SU-DHL-6 (cell line): ENCODE measurements at regions not wholly inside any gene's neighbourhood (a gene's known extent, or its start where the extent isn't known, plus 50 kb on each side); places are given as distances from the start of the nearest gene placed in this dataset.

ENCODE experiments used
- H2AFZ ChIP-seq: fragments of 200-600 bp; sonication (generic); 2 replicates; pipeline ENCODE4 v1.6.1; 2014; ENCODE audit warnings: low read depth, mild to moderate bottlenecking, moderate library complexity, mixed read lengths, antibody characterized with exemption, low read length; ENCODE audit not compliant: severe bottlenecking
- H3F3A ChIP-seq: fragments of 200-600 bp; shearing (Covaris generic); 2 replicates; pipeline ENCODE4 v1.6.0; 2016; ENCODE audit warnings: antibody characterized with exemption, mild to moderate bottlenecking; ENCODE audit not compliant: insufficient read depth
- H3K27ac ChIP-seq: fragments of 200-600 bp; sonication (generic); 2 replicates; pipeline ENCODE4 v1.5.1; 2016; ENCODE audit warnings: low read depth, mild to moderate bottlenecking, low read length, moderate library complexity, mixed read lengths
- H3K27me3 ChIP-seq: fragments of 200-600 bp; sonication (generic), shearing (Covaris generic); 2 replicates; pipeline ENCODE4 v1.6.0; 2014; ENCODE audit warnings: mild to moderate bottlenecking, low read length
- H3K36me3 ChIP-seq: fragments of 200-600 bp; sonication (generic); 2 replicates; pipeline ENCODE4 v1.6.1; 2014; ENCODE audit warnings: mild to moderate bottlenecking, low read length, mixed read lengths
- H3K4me2 ChIP-seq: fragments of 300-600, 200-600 bp; shearing (Covaris generic), sonication (generic); 2 replicates; pipeline ENCODE4 v1.6.0; 2014; ENCODE audit warnings: low read length, low read depth, mild to moderate bottlenecking; ENCODE audit not compliant: poor library complexity, severe bottlenecking
- H3K4me3 ChIP-seq: fragments of 200-600 bp; sonication (generic); 2 replicates; pipeline ENCODE4 v1.5.1; 2014; ENCODE audit warnings: antibody characterized with exemption, low read length, mild to moderate bottlenecking, mixed read lengths; ENCODE audit not compliant: insufficient read depth, poor library complexity, severe bottlenecking
- H3K79me2 ChIP-seq: fragments of 200-600 bp; sonication (generic); 2 replicates; pipeline ENCODE4 v1.6.1; 2014; ENCODE audit warnings: mild to moderate bottlenecking, low read length, moderate library complexity; ENCODE audit not compliant: insufficient read depth
- H3K9ac ChIP-seq: fragments of 200-600 bp; sonication (generic); 2 replicates; pipeline ENCODE4 v1.7.0; 2014; ENCODE audit warnings: mild to moderate bottlenecking, low read length
- H3K9me2 ChIP-seq: fragments of 200-600 bp; sonication (generic); replicated peaks from 2 replicates; pipeline ENCODE4 v1.6.1; 2014; ENCODE audit warnings: low read length; ENCODE audit not compliant: insufficient read depth
- H3K9me3 ChIP-seq: fragments of 200-600 bp; sonication (generic); 2 replicates; pipeline ENCODE4 v1.6.1; 2014; ENCODE audit warnings: low read length, mixed read lengths; ENCODE audit not compliant: insufficient read depth
- H4K20me1 ChIP-seq: fragments of 200-600 bp; sonication (generic); 2 replicates; pipeline ENCODE4 v1.6.1; 2014; ENCODE audit warnings: low read depth, mild to moderate bottlenecking, antibody characterized with exemption, low read length, moderate library complexity, mixed read lengths
- CTCF ChIP-seq: fragments of 200-600 bp; sonication (generic); IDR thresholded peaks from one replicate; pipeline ENCODE4 v1.5.1; 2017; ENCODE audit warnings: antibody characterized with exemption, mild to moderate bottlenecking, low read length, moderate library complexity; ENCODE audit not compliant: insufficient read depth, poor library complexity, severe bottlenecking
- EZH2phosphoT487 ChIP-seq: fragments of 200-600 bp; sonication (generic), shearing (Covaris generic); conservative IDR thresholded peaks from 2 replicates; pipeline ENCODE4 v1.6.1; 2018; ENCODE audit warnings: mild to moderate bottlenecking, antibody characterized with exemption, low read length, moderate library complexity, mixed read lengths

- no peaks in the 10 kb centered on the region; the same call in 1 of the 2 replicates for H3K27me3 ChIP-seq
- no peak overlapping the region for H3K4me3 ChIP-seq
- no peaks in the 10 kb centered on the region for H3F3A ChIP-seq
- H3K9ac ChIP-seq = no peak overlapping the region
- H3K9me2 ChIP-seq = no peaks in the 10 kb centered on the region
- H2AFZ ChIP-seq = no peak overlapping the region
- no peaks in the 10 kb centered on the region for H3K9me3 ChIP-seq
- no peak overlapping the region for H3K4me2 ChIP-seq
- H3K36me3 ChIP-seq = no peaks in the 10 kb centered on the region
- no peaks in the 10 kb centered on the region for H4K20me1 ChIP-seq
- TF ChIP-seq CTCF = no peak
- TF ChIP-seq EZH2phosphoT487 = no peak
- no peaks in the 10 kb centered on the region for H3K79me2 ChIP-seq
- H3K27ac ChIP-seq = no peak overlapping the region
Observed at GRCh38 chr9:109599711-109600110, 101.6 kb upstream of the PTPN3 start.

GRCh38 chr9:109600142-109600541, 102.0 kb upstream of the PTPN3 start:
- H3K9me2 ChIP-seq = no peaks in the 10 kb centered on the region
- H3K9ac ChIP-seq = no peak overlapping the region
- no peaks in the 10 kb centered on the region for H3K9me3 ChIP-seq
- no peak overlapping the region for H3K4me3 ChIP-seq
- H2AFZ ChIP-seq = no peak overlapping the region
- H3K36me3 ChIP-seq = no peaks in the 10 kb centered on the region
- H3K4me2 ChIP-seq = no peak overlapping the region
- no peaks in the 10 kb centered on the region for H3K79me2 ChIP-seq
- H4K20me1 ChIP-seq = no peaks in the 10 kb centered on the region
- TF ChIP-seq EZH2phosphoT487 (no peak), CTCF (no peak)
- H3K27me3 ChIP-seq = no peaks in the 10 kb centered on the region; the same call in 1 of the 2 replicates
- H3K27ac ChIP-seq = no peak overlapping the region
- no peaks in the 10 kb centered on the region for H3F3A ChIP-seq

- TF ChIP-seq CTCF (no peak), EZH2phosphoT487 (no peak)
- Histone ChIP-seq H3K4me3 (no peak overlapping the region), H3K27me3 (no peaks in the 10 kb centered on the region; the same call in 1 of the 2 replicates), H3K9me3 (no peaks in the 10 kb centered on the region), H3K9ac (no peak overlapping the region), H3K4me2 (no peak overlapping the region), H2AFZ (no peak overlapping the region), H3K79me2 (no peaks in the 10 kb centered on the region), H3K9me2 (no peaks in the 10 kb centered on the region), H4K20me1 (no peaks in the 10 kb centered on the region), H3F3A (no peaks in the 10 kb centered on the region), H3K27ac (no peak overlapping the region), H3K36me3 (no peaks in the 10 kb centered on the region)
Observed at GRCh38 chr9:109601181-109601580, 103.1 kb upstream of the PTPN3 start.

- Histone ChIP-seq H3K4me3 (no peak overlapping the region), H3F3A (no peaks in the 10 kb centered on the region), H3K9me2 (no peaks in the 10 kb centered on the region), H3K36me3 (no peaks in the 10 kb centered on the region), H4K20me1 (no peaks in the 10 kb centered on the region), H3K9ac (no peak overlapping the region), H3K27me3 (no peaks in the 10 kb centered on the region; the same call in 1 of the 2 replicates), H3K79me2 (no peaks in the 10 kb centered on the region), H3K9me3 (no peaks in the 10 kb centered on the region), H2AFZ (no peak overlapping the region), H3K27ac (no peak overlapping the region), H3K4me2 (no peak overlapping the region)
- TF ChIP-seq CTCF (no peak), EZH2phosphoT487 (no peak)
Observed at GRCh38 chr9:109602987-109603386, 104.9 kb upstream of the PTPN3 start.
